SU-DHL-6 (cell line): ENCODE measurements at regions not wholly inside any gene's neighbourhood (a gene's known extent, or its start where the extent isn't known, plus 50 kb on each side); places are given as distances from the start of the nearest gene placed in this dataset.

Source experiments
- H2AFZ ChIP-seq: fragments of 200-600 bp; sonication (generic); 2 replicates; pipeline ENCODE4 v1.6.1; 2014; ENCODE audit warnings: low read depth, mild to moderate bottlenecking, moderate library complexity, mixed read lengths, antibody characterized with exemption, low read length; ENCODE audit not compliant: severe bottlenecking
- H3F3A ChIP-seq: fragments of 200-600 bp; shearing (Covaris generic); 2 replicates; pipeline ENCODE4 v1.6.0; 2016; ENCODE audit warnings: antibody characterized with exemption, mild to moderate bottlenecking; ENCODE audit not compliant: insufficient read depth
- H3K27ac ChIP-seq: fragments of 200-600 bp; sonication (generic); 2 replicates; pipeline ENCODE4 v1.5.1; 2016; ENCODE audit warnings: low read depth, mild to moderate bottlenecking, low read length, moderate library complexity, mixed read lengths
- H3K27me3 ChIP-seq: fragments of 200-600 bp; sonication (generic), shearing (Covaris generic); 2 replicates; pipeline ENCODE4 v1.6.0; 2014; ENCODE audit warnings: mild to moderate bottlenecking, low read length
- H3K36me3 ChIP-seq: fragments of 200-600 bp; sonication (generic); 2 replicates; pipeline ENCODE4 v1.6.1; 2014; ENCODE audit warnings: mild to moderate bottlenecking, low read length, mixed read lengths
- H3K4me2 ChIP-seq: fragments of 300-600, 200-600 bp; shearing (Covaris generic), sonication (generic); 2 replicates; pipeline ENCODE4 v1.6.0; 2014; ENCODE audit warnings: low read length, low read depth, mild to moderate bottlenecking; ENCODE audit not compliant: poor library complexity, severe bottlenecking
- H3K4me3 ChIP-seq: fragments of 200-600 bp; sonication (generic); 2 replicates; pipeline ENCODE4 v1.5.1; 2014; ENCODE audit warnings: antibody characterized with exemption, low read length, mild to moderate bottlenecking, mixed read lengths; ENCODE audit not compliant: insufficient read depth, poor library complexity, severe bottlenecking
- H3K79me2 ChIP-seq: fragments of 200-600 bp; sonication (generic); 2 replicates; pipeline ENCODE4 v1.6.1; 2014; ENCODE audit warnings: mild to moderate bottlenecking, low read length, moderate library complexity; ENCODE audit not compliant: insufficient read depth
- H3K9ac ChIP-seq: fragments of 200-600 bp; sonication (generic); 2 replicates; pipeline ENCODE4 v1.7.0; 2014; ENCODE audit warnings: mild to moderate bottlenecking, low read length
- H3K9me2 ChIP-seq: fragments of 200-600 bp; sonication (generic); replicated peaks from 2 replicates; pipeline ENCODE4 v1.6.1; 2014; ENCODE audit warnings: low read length; ENCODE audit not compliant: insufficient read depth
- H3K9me3 ChIP-seq: fragments of 200-600 bp; sonication (generic); 2 replicates; pipeline ENCODE4 v1.6.1; 2014; ENCODE audit warnings: low read length, mixed read lengths; ENCODE audit not compliant: insufficient read depth
- H4K20me1 ChIP-seq: fragments of 200-600 bp; sonication (generic); 2 replicates; pipeline ENCODE4 v1.6.1; 2014; ENCODE audit warnings: low read depth, mild to moderate bottlenecking, antibody characterized with exemption, low read length, moderate library complexity, mixed read lengths
- CTCF ChIP-seq: fragments of 200-600 bp; sonication (generic); IDR thresholded peaks from one replicate; pipeline ENCODE4 v1.5.1; 2017; ENCODE audit warnings: antibody characterized with exemption, mild to moderate bottlenecking, low read length, moderate library complexity; ENCODE audit not compliant: insufficient read depth, poor library complexity, severe bottlenecking
- EZH2phosphoT487 ChIP-seq: fragments of 200-600 bp; sonication (generic), shearing (Covaris generic); conservative IDR thresholded peaks from 2 replicates; pipeline ENCODE4 v1.6.1; 2018; ENCODE audit warnings: mild to moderate bottlenecking, antibody characterized with exemption, low read length, moderate library complexity, mixed read lengths

GRCh38 chr7:106182904-106183303, 70.8 kb upstream of the SYPL1 start:
- Histone ChIP-seq H3K9ac (no peak overlapping the region), H3K9me2 (no peaks in the 10 kb centered on the region), H3K79me2 (no peaks in the 10 kb centered on the region), H3K27me3 (no peaks in the 10 kb centered on the region), H3K27ac (no peak overlapping the region), H4K20me1 (no peaks in the 10 kb centered on the region), H3K36me3 (no peaks in the 10 kb centered on the region), H3K9me3 (no peaks in the 10 kb centered on the region), H2AFZ (no peak overlapping the region), H3K4me3 (no peak overlapping the region), H3K4me2 (no peak overlapping the region), H3F3A (no peaks in the 10 kb centered on the region)
- TF ChIP-seq CTCF, result no peak
- TF ChIP-seq EZH2phosphoT487, result no peak

GRCh38 chr7:106181658-106182265, 69.7 kb upstream of the SYPL1 start:
- Histone ChIP-seq H3F3A (no peaks in the 10 kb centered on the region), H2AFZ (no peak overlapping the region), H3K27me3 (no peaks in the 10 kb centered on the region), H3K36me3 (no peaks in the 10 kb centered on the region), H3K9me3 (no peaks in the 10 kb centered on the region), H3K9me2 (no peaks in the 10 kb centered on the region), H3K9ac (no peak overlapping the region), H3K4me2 (no peak overlapping the region), H3K79me2 (no peaks in the 10 kb centered on the region), H4K20me1 (no peaks in the 10 kb centered on the region), H3K4me3 (no peak overlapping the region), H3K27ac (no peak overlapping the region)
- TF ChIP-seq CTCF (no peak), EZH2phosphoT487 (no peak)

GRCh38 chr7:106180721-106181120, 68.6 kb upstream of the SYPL1 start:
- Histone ChIP-seq H3F3A (no peaks in the 10 kb centered on the region), H3K79me2 (no peaks in the 10 kb centered on the region), H3K9me3 (no peaks in the 10 kb centered on the region), H3K36me3 (no peaks in the 10 kb centered on the region), H4K20me1 (no peaks in the 10 kb centered on the region), H3K27ac (no peak overlapping the region), H3K4me2 (no peak overlapping the region), H2AFZ (no peak overlapping the region), H3K9ac (no peak overlapping the region), H3K9me2 (no peaks in the 10 kb centered on the region), H3K4me3 (no peak overlapping the region), H3K27me3 (no peaks in the 10 kb centered on the region)
- no peak for TF ChIP-seq EZH2phosphoT487
- no peak for TF ChIP-seq CTCF
